ENCODE measurements at regions not wholly inside any gene's neighbourhood (a gene's known extent, or its start where the extent isn't known, plus 50 kb on each side); places are given as distances from the start of the nearest gene placed in this dataset.
A peak's percentile ranks its signal among the peaks of the same experiment; 100 is the strongest.
"Not testable (repeated sequence)": the region's sequence is repeated elsewhere in the genome, so short reads cannot be mapped to it uniquely, and the experiment has no call there.

GRCh38 chr21:9772877-9773420 lies 748.4 kb upstream of the TPTE start:
- peaks cover 61% of the 10 kb centered on the region for H3K9me3 ChIP-seq (ENCODE audit: low read length)
- not testable (repeated sequence) for H4K20me1 ChIP-seq (ENCODE audit: insufficient read depth, low read depth, low read length); H3K36me3 ChIP-seq (ENCODE audit: insufficient read depth, low read length); H2AFZ ChIP-seq (ENCODE audit: low read length); H3K9me2 ChIP-seq (replicated peaks; ENCODE audit: insufficient read depth, low read length); H3K27ac ChIP-seq (ENCODE audit: low read length); H3K4me3 ChIP-seq (ENCODE audit: low read length); H3K4me2 ChIP-seq (ENCODE audit: low read depth, low read length, poor library complexity, severe bottlenecking); H3K27me3 ChIP-seq (ENCODE audit: low read length); H3K4me1 ChIP-seq (ENCODE audit: low read length); H3K79me2 ChIP-seq (ENCODE audit: low read length); DNase-seq; H3K9ac ChIP-seq (ENCODE audit: low read length)

- Histone ChIP-seq H3K27me3 (ENCODE audit: low read length) (no peaks in the 10 kb centered on the region), H3K9me3 (ENCODE audit: low read length) (peaks cover 61% of the 10 kb centered on the region), H3K9ac (ENCODE audit: low read length) (no peak overlapping the region), H2AFZ (ENCODE audit: low read length) (no peak overlapping the region), H3K4me2 (ENCODE audit: low read depth, low read length, poor library complexity, severe bottlenecking) (no peak overlapping the region), H3K4me1 (ENCODE audit: low read length) (no peaks in the 10 kb centered on the region), H3K4me3 (ENCODE audit: low read length) (no peak overlapping the region), H3K27ac (ENCODE audit: low read length) (no peak overlapping the region), H3K79me2 (ENCODE audit: low read length) (no peaks in the 10 kb centered on the region), H4K20me1 (ENCODE audit: insufficient read depth, low read depth, low read length) (no peaks in the 10 kb centered on the region), H3K36me3 (ENCODE audit: insufficient read depth, low read length) (no peaks in the 10 kb centered on the region), H3K9me2 (replicated peaks; ENCODE audit: insufficient read depth, low read length) (no peaks in the 10 kb centered on the region)
- no peak for DNase-seq
Observed at GRCh38 chr21:9774347-9774746, 747.0 kb upstream of the TPTE start.

GRCh38 chr21:9774901-9775593 lies 746.3 kb upstream of the TPTE start:
- not testable (repeated sequence) for DNase-seq; H3K36me3 ChIP-seq (ENCODE audit: insufficient read depth, low read length); H3K9ac ChIP-seq (ENCODE audit: low read length); H3K27me3 ChIP-seq (ENCODE audit: low read length); H3K4me3 ChIP-seq (ENCODE audit: low read length); H2AFZ ChIP-seq (ENCODE audit: low read length); H3K9me2 ChIP-seq (replicated peaks; ENCODE audit: insufficient read depth, low read length); H4K20me1 ChIP-seq (ENCODE audit: insufficient read depth, low read depth, low read length); H3K79me2 ChIP-seq (ENCODE audit: low read length); H3K4me1 ChIP-seq (ENCODE audit: low read length); H3K4me2 ChIP-seq (ENCODE audit: low read depth, low read length, poor library complexity, severe bottlenecking); H3K27ac ChIP-seq (ENCODE audit: low read length)
- peaks cover 58% of the 10 kb centered on the region for H3K9me3 ChIP-seq (ENCODE audit: low read length)

GRCh38 chr21:9775877-9776276 lies 745.5 kb upstream of the TPTE start:
- not testable (repeated sequence) for H3K9me2 ChIP-seq (replicated peaks; ENCODE audit: insufficient read depth, low read length); H3K27ac ChIP-seq (ENCODE audit: low read length); H3K79me2 ChIP-seq (ENCODE audit: low read length); H3K4me2 ChIP-seq (ENCODE audit: low read depth, low read length, poor library complexity, severe bottlenecking); H3K4me3 ChIP-seq (ENCODE audit: low read length); H3K9ac ChIP-seq (ENCODE audit: low read length); H3K36me3 ChIP-seq (ENCODE audit: insufficient read depth, low read length); H2AFZ ChIP-seq (ENCODE audit: low read length); H3K4me1 ChIP-seq (ENCODE audit: low read length); H3K27me3 ChIP-seq (ENCODE audit: low read length); H4K20me1 ChIP-seq (ENCODE audit: insufficient read depth, low read depth, low read length); DNase-seq
- H3K9me3 ChIP-seq (ENCODE audit: low read length): peaks cover 62% of the 10 kb centered on the region

- H2AFZ ChIP-seq (ENCODE audit: low read length); H3K4me2 ChIP-seq (ENCODE audit: low read depth, low read length, poor library complexity, severe bottlenecking); H3K4me1 ChIP-seq (ENCODE audit: low read length); H3K27ac ChIP-seq (ENCODE audit: low read length); H3K9ac ChIP-seq (ENCODE audit: low read length); DNase-seq; H3K36me3 ChIP-seq (ENCODE audit: insufficient read depth, low read length); H3K4me3 ChIP-seq (ENCODE audit: low read length); H3K79me2 ChIP-seq (ENCODE audit: low read length); H3K27me3 ChIP-seq (ENCODE audit: low read length); H3K9me2 ChIP-seq (replicated peaks; ENCODE audit: insufficient read depth, low read length); H4K20me1 ChIP-seq (ENCODE audit: insufficient read depth, low read depth, low read length): not testable (repeated sequence)
- H3K9me3 ChIP-seq (ENCODE audit: low read length): peaks cover 59% of the 10 kb centered on the region
Observed at GRCh38 chr21:9776286-9777020, 744.9 kb upstream of the TPTE start.

- not testable (repeated sequence) for H3K4me1 ChIP-seq (ENCODE audit: low read length); H2AFZ ChIP-seq (ENCODE audit: low read length); H4K20me1 ChIP-seq (ENCODE audit: insufficient read depth, low read depth, low read length); H3K9ac ChIP-seq (ENCODE audit: low read length); H3K4me3 ChIP-seq (ENCODE audit: low read length); H3K79me2 ChIP-seq (ENCODE audit: low read length); H3K36me3 ChIP-seq (ENCODE audit: insufficient read depth, low read length); DNase-seq; H3K4me2 ChIP-seq (ENCODE audit: low read depth, low read length, poor library complexity, severe bottlenecking); H3K9me2 ChIP-seq (replicated peaks; ENCODE audit: insufficient read depth, low read length); H3K27ac ChIP-seq (ENCODE audit: low read length); H3K27me3 ChIP-seq (ENCODE audit: low read length)
- peaks cover 55% of the 10 kb centered on the region for H3K9me3 ChIP-seq (ENCODE audit: low read length)
Observed at GRCh38 chr21:9778541-9778940, 742.8 kb upstream of the TPTE start.

- no peak for DNase-seq
- Histone ChIP-seq H4K20me1 (ENCODE audit: insufficient read depth, low read depth, low read length) (no peaks in the 10 kb centered on the region), H2AFZ (ENCODE audit: low read length) (no peak overlapping the region), H3K36me3 (ENCODE audit: insufficient read depth, low read length) (no peaks in the 10 kb centered on the region), H3K9me3 (ENCODE audit: low read length) (peaks cover 48% of the 10 kb centered on the region), H3K27me3 (ENCODE audit: low read length) (no peaks in the 10 kb centered on the region), H3K4me1 (ENCODE audit: low read length) (no peaks in the 10 kb centered on the region), H3K4me2 (ENCODE audit: low read depth, low read length, poor library complexity, severe bottlenecking) (no peak overlapping the region), H3K27ac (ENCODE audit: low read length) (no peak overlapping the region), H3K9ac (ENCODE audit: low read length) (no peak overlapping the region), H3K79me2 (ENCODE audit: low read length) (no peaks in the 10 kb centered on the region), H3K4me3 (ENCODE audit: low read length) (no peak overlapping the region), H3K9me2 (replicated peaks; ENCODE audit: insufficient read depth, low read length) (no peaks in the 10 kb centered on the region)
Observed at GRCh38 chr21:9780441-9780937, 740.9 kb upstream of the TPTE start.

GRCh38 chr21:9783587-9783986 lies 737.8 kb upstream of the TPTE start:
- H3K9me3 ChIP-seq (ENCODE audit: low read length): peaks cover 46% of the 10 kb centered on the region
- H3K4me2 ChIP-seq (ENCODE audit: low read depth, low read length, poor library complexity, severe bottlenecking); H3K27me3 ChIP-seq (ENCODE audit: low read length); H4K20me1 ChIP-seq (ENCODE audit: insufficient read depth, low read depth, low read length); H3K36me3 ChIP-seq (ENCODE audit: insufficient read depth, low read length); H2AFZ ChIP-seq (ENCODE audit: low read length); H3K9me2 ChIP-seq (replicated peaks; ENCODE audit: insufficient read depth, low read length); H3K27ac ChIP-seq (ENCODE audit: low read length); H3K79me2 ChIP-seq (ENCODE audit: low read length); H3K9ac ChIP-seq (ENCODE audit: low read length); H3K4me3 ChIP-seq (ENCODE audit: low read length); H3K4me1 ChIP-seq (ENCODE audit: low read length): not testable (repeated sequence)
- DNase-seq: peak; percentile 27
